ENCODE measurements at regions not wholly inside any gene's neighbourhood (a gene's known extent, or its start where the extent isn't known, plus 50 kb on each side); places are given as distances from the start of the nearest gene placed in this dataset.

DNA sequence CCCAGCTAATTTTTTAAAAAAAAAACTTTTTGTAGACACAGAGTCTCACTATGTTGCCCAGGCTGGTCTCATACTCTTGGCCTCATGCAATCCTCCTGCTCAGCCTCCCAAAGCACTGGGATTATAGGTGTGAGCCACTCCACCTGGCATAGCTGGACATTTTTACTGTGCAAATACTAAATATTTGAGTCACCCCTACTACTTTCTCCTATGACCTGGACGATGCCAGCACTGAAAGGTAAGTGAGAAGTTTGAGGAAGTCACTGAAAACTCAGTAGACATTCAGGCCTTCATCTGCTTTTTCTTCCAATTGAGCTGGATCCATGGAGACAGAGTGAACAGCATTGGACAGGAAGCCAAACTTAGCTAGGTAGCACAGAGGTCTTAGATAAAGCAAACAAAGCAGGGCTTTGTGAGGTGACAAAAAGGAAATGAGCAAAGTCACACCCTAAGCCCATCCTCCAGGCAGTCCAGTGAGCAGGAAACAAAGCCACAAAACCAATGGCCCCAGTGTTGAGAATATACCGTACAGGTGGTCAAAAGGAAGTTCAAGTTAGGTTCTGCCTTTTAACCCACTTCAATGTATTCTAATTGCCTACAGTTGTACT lies 192.6 kb upstream of the RASA1 start:
- Histone ChIP-seq H3K36me3 (ENCODE audit: control insufficient read depth, insufficient read depth, low read length) (no peaks in the 10 kb centered on the region), H3K9ac (ENCODE audit: insufficient read depth, low read length) (no peak overlapping the region), H3K27ac (ENCODE audit: insufficient read depth, low read length) (no peak overlapping the region)

DNA sequence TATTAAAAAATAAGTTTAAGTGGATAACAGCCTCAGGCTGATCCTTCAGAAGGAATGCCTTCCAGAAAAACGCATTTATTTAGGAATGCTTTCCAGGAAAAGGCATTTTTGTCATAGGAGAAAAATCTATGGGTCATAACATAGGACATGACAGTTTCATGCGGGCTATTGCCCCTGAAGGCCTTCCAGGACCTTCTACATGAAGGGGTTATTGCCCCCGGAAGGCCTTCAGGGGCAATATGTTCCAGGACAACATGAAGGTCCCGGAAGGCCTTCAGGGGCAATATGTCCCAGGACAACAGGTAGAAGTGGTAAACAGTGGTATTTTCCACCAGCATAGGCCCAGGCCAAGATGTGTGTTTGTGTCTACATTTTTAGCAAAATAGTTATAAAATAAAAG lies 191.3 kb upstream of the RASA1 start:
- H3K9me3 ChIP-seq (ENCODE audit: control insufficient read depth, insufficient read depth, low read depth, low read length): no peaks in the 10 kb centered on the region
- H3K9ac ChIP-seq (ENCODE audit: insufficient read depth, low read length): no peak overlapping the region
- no peak for DNase-seq (ENCODE audit: low read depth in 2 of 2)
- TF ChIP-seq, protein P1, sequence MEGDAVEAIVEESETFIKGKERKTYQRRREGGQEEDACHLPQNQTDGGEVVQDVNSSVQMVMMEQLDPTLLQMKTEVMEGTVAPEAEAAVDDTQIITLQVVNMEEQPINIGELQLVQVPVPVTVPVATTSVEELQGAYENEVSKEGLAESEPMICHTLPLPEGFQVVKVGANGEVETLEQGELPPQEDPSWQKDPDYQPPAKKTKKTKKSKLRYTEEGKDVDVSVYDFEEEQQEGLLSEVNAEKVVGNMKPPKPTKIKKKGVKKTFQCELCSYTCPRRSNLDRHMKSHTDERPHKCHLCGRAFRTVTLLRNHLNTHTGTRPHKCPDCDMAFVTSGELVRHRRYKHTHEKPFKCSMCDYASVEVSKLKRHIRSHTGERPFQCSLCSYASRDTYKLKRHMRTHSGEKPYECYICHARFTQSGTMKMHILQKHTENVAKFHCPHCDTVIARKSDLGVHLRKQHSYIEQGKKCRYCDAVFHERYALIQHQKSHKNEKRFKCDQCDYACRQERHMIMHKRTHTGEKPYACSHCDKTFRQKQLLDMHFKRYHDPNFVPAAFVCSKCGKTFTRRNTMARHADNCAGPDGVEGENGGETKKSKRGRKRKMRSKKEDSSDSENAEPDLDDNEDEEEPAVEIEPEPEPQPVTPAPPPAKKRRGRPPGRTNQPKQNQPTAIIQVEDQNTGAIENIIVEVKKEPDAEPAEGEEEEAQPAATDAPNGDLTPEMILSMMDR (conservative IDR thresholded peaks at IDR 0.05 in 1 of 2, IDR thresholded peaks at IDR 0.05 in 1 of 2; ENCODE audit: low read depth in 1 of 2, low read length in 2 of 2): no peak
- no peak for TF ChIP-seq EZH2 (IDR thresholded peaks at IDR 0.05; ENCODE audit: low read length, missing control alignments)
- no peak overlapping the region for H3K27ac ChIP-seq (ENCODE audit: insufficient read depth, low read length)
- no peaks in the 10 kb centered on the region for H3K36me3 ChIP-seq (ENCODE audit: control insufficient read depth, insufficient read depth, low read length)
- no peak overlapping the region for H3K4me2 ChIP-seq (ENCODE audit: extremely low read depth, insufficient read depth, low read length)
- no peaks in the 10 kb centered on the region for H3K4me1 ChIP-seq (ENCODE audit: control insufficient read depth, extremely low read depth, insufficient read depth, low read length)
- H3K79me2 ChIP-seq (ENCODE audit: control insufficient read depth, insufficient read depth, low read length): no peaks in the 10 kb centered on the region
- H3K4me3 ChIP-seq (replicated peaks in 1 of 4; ENCODE audit: control extremely low read depth in 1 of 4, insufficient read depth in 1 of 4, low read depth in 3 of 4, low read length in 4 of 4): no peak overlapping the region
- no peaks in the 10 kb centered on the region for H3K27me3 ChIP-seq (ENCODE audit: control insufficient read depth, insufficient read depth, low read length)
- no peaks in the 10 kb centered on the region for H4K20me1 ChIP-seq (ENCODE audit: control insufficient read depth, extremely low read depth, insufficient read depth, low read length)
- H2AFZ ChIP-seq (ENCODE audit: low read length): no peak overlapping the region

More for the DNA sequence above, 192.6 kb upstream of the RASA1 start:
- Histone ChIP-seq H3K4me2 (ENCODE audit: extremely low read depth, insufficient read depth, low read length) (no peak overlapping the region), H3K9me3 (ENCODE audit: control insufficient read depth, insufficient read depth, low read depth, low read length) (no peaks in the 10 kb centered on the region), H3K4me3 (replicated peaks in 1 of 4; ENCODE audit: control extremely low read depth in 1 of 4, insufficient read depth in 1 of 4, low read depth in 3 of 4, low read length in 4 of 4) (no peak overlapping the region), H4K20me1 (ENCODE audit: control insufficient read depth, extremely low read depth, insufficient read depth, low read length) (no peaks in the 10 kb centered on the region), H2AFZ (ENCODE audit: low read length) (no peak overlapping the region), H3K27me3 (ENCODE audit: control insufficient read depth, insufficient read depth, low read length) (no peaks in the 10 kb centered on the region), H3K4me1 (ENCODE audit: control insufficient read depth, extremely low read depth, insufficient read depth, low read length) (no peaks in the 10 kb centered on the region), H3K79me2 (ENCODE audit: control insufficient read depth, insufficient read depth, low read length) (no peaks in the 10 kb centered on the region)
- no peak for DNase-seq (ENCODE audit: low read depth in 2 of 2)
- no peak for TF ChIP-seq EZH2 (IDR thresholded peaks at IDR 0.05; ENCODE audit: low read length, missing control alignments)
- TF ChIP-seq, protein P1 (conservative IDR thresholded peaks at IDR 0.05 in 1 of 2, IDR thresholded peaks at IDR 0.05 in 1 of 2; ENCODE audit: low read depth in 1 of 2, low read length in 2 of 2): no peak

DNA sequence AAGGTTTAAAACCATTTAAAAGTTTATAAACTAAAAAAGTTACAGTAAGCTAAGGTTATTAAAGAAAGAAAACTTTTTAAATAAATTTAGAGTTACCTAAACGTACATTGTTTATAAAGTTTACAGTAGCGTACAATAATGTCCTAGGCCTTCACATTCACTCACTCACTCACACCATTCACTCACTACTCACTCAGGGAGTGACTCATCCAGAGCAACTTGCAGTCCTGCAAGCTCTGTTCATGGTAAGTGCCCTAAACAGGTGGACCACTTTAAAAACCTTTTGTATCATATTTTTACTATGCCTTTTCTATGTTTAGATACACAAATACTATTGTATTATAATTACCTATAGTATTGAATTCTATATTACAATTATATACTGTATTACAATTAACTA lies 190.8 kb upstream of the RASA1 start:
- no peaks in the 10 kb centered on the region for H3K36me3 ChIP-seq (ENCODE audit: control insufficient read depth, insufficient read depth, low read length)
- H3K27ac ChIP-seq (ENCODE audit: insufficient read depth, low read length): no peak overlapping the region
- H3K9me3 ChIP-seq (ENCODE audit: control insufficient read depth, insufficient read depth, low read depth, low read length): no peaks in the 10 kb centered on the region
- TF ChIP-seq, protein P1 (conservative IDR thresholded peaks at IDR 0.05 in 1 of 2, IDR thresholded peaks at IDR 0.05 in 1 of 2; ENCODE audit: low read depth in 1 of 2, low read length in 2 of 2): no peak
- no peak for TF ChIP-seq EZH2 (IDR thresholded peaks at IDR 0.05; ENCODE audit: low read length, missing control alignments)
- no peaks in the 10 kb centered on the region for H4K20me1 ChIP-seq (ENCODE audit: control insufficient read depth, extremely low read depth, insufficient read depth, low read length)
- H2AFZ ChIP-seq (ENCODE audit: low read length): no peak overlapping the region
- peak; percentile 44 to 54 for DNase-seq (ENCODE audit: low read depth in 2 of 2)
- no peaks in the 10 kb centered on the region for H3K79me2 ChIP-seq (ENCODE audit: control insufficient read depth, insufficient read depth, low read length)
- H3K27me3 ChIP-seq (ENCODE audit: control insufficient read depth, insufficient read depth, low read length): no peaks in the 10 kb centered on the region
- H3K4me1 ChIP-seq (ENCODE audit: control insufficient read depth, extremely low read depth, insufficient read depth, low read length): no peaks in the 10 kb centered on the region
- H3K4me2 ChIP-seq (ENCODE audit: extremely low read depth, insufficient read depth, low read length): no peak overlapping the region
- no peak overlapping the region for H3K9ac ChIP-seq (ENCODE audit: insufficient read depth, low read length)
- H3K4me3 ChIP-seq (replicated peaks in 1 of 4; ENCODE audit: control extremely low read depth in 1 of 4, insufficient read depth in 1 of 4, low read depth in 3 of 4, low read length in 4 of 4): no peak overlapping the region
